GM21423 (cell line): ENCODE measurements at regions not wholly inside any gene's neighbourhood (a gene's known extent, or its start where the extent isn't known, plus 50 kb on each side); places are given as distances from the start of the nearest gene placed in this dataset.

Source experiments
- ATAC-seq: cut with Tn5 transposase; IDR thresholded peaks from one replicate; pipeline ENCODE4 v1.9.1; 2021; ENCODE audit warnings: mild to moderate bottlenecking, moderate library complexity; ENCODE audit not compliant: unreplicated experiment

DNA sequence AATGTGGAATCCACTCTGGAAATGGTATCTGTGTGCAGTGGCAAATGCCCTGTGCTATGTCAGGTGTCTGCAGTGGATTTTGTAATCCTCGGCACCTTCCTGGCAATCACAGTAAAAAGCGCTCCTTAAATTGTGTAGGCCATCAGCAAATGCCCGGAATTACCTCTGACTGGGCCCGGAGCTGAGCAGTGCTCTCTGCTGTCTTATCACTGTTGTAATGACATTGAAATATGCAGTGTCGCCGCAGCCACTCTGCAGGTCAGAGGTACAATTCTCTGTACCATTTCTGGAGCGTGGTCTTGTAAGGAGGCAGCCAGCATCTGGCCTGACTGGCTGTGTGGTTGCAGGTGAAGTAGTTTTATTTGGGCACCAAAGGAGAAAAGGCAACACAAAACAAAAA lies 416.4 kb upstream of the MKI67 start:
- no peak for ATAC-seq

DNA sequence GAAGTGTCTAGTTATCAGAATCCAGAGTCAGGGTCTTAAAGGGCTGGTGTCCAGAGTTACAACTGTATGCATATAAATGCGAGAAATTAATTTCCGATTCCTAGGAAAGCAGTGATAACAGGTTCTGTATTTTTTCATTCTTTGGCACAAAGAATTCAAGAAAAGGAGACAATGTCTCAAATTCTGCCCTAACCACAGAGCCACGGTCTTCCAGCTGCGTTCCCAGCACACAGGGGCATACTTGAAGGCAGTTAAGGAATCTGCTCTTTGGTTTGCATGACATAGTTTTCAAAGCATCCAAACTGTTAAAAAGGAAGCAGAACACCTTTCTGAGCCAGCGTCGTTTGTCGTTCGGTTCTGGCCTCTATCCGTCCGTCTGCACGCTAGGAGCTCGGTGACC lies 416.9 kb upstream of the MKI67 start:
- no peak for ATAC-seq

- ATAC-seq, result no peak
Measured at GRCh38 chr10:128545216-128545615, 419.0 kb upstream of the MKI67 start.

GRCh38 chr10:128546651-128547165 lies 420.5 kb upstream of the MKI67 start:
- no peak for ATAC-seq

- no peak for ATAC-seq
Measured at GRCh38 chr10:128549101-128549608, 422.9 kb upstream of the MKI67 start.

- no peak for ATAC-seq
Measured at GRCh38 chr10:128550045-128550444, 423.8 kb upstream of the MKI67 start.

- no peak for ATAC-seq
Measured at GRCh38 chr10:128551475-128551874, 425.3 kb upstream of the MKI67 start.

DNA sequence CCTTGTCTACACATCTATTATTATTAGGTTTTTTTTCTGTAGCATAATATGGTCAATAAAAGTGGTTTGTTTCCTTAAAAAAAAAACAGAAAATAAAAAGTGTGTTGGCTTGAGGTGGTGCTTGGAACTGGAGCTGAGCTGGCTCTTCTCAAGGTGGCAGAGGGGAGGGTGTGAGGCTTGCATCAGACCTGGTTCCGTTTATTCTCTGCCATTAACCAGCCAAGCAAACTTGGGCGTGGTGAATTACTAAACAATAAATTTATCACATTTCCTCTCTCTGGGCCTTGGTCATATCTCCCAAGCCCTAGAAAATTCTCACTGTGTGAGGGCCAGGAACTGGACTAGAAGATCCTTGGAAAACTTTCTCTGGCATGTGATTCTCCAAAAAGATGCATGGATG lies 427.5 kb upstream of the MKI67 start:
- no peak for ATAC-seq

DNA sequence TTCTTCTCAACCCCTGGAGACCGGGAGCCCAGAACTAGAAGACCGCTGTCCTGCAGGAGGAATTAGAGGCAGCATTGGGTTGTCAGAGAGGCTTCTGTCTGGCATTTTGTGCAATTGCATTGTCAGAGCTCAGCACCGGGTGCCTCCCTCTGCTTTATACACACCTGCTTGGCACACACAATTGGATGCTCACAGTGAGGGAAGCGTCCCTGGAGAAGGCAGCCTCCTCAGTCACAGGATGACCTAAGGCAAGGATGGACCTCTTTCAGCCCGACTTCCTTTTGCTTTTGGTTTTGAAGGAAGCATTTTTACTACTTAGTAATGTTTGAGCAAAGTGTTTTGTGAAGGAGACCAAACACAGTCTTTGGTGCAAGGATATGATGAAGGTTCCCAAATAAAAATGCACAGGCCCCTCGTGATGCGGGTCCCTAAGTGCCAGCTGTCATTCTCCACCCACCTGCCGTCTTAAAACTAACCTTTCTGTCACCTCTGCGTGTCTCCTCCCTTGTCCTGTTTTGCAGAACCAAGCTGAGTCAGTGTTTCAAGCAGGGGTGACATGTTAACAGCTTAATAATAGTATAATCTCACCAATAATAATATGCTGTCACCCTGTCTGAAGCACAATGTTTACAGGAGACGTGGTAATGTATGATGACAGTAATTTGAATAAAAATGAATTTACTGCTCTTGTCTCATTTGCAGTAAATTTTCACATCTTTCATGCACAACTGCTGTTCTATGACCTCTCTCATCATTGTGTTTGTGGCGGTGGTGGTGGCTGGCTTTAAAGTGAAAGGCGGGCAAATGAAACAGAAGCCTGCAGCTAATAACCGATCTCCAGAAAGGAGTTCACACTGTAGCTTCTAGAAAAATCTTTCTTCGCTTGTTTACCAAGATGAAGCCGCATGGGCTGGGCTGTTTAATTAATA lies 430.2 kb upstream of the MKI67 start:
- no peak for ATAC-seq

DNA sequence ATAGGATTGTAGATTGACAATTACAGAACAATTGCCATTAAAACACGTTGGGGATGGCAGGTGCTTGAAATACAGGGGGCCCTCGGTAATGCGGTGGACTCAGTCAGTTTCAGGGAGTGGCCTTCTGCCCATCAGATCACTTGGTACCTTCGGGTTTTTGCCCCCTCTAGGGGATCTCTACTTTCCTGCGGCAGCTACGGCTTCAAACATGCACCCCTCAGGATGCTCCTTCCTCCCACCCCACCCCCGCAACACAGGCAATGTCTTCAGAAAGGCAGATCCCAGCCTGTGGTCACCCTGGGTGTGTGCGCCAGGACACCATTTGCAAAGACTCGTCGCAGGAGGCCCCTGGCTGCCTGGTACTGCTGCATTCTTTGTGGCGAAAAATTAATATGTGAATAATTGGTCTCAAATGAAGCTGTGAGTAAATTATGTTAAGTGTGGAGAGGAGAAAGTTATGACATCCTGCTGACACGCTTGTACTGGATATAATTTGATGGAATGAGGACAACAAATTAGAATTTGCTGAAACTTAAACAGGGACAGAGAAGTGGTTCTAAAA lies 431.0 kb upstream of the MKI67 start:
- no peak for ATAC-seq

DNA sequence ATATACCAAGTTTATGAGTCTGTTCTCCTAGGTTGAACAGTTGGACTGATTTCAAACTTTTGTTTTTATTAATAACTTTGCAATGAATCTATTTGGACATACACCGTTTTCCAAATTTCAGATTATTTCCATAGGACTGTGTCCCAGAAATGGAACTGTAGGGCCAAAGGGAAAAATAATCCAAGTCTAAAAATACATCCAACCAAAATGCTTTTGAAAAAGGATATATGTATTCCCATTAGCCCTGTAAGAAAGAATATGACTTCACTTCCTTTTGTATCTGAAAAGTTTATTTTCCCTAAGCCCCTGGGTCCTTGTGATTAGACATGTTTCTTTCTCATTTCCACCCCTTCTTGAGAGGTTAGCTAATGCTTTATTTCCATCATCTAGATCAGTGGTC lies 434.2 kb upstream of the MKI67 start:
- ATAC-seq, result no peak

DNA sequence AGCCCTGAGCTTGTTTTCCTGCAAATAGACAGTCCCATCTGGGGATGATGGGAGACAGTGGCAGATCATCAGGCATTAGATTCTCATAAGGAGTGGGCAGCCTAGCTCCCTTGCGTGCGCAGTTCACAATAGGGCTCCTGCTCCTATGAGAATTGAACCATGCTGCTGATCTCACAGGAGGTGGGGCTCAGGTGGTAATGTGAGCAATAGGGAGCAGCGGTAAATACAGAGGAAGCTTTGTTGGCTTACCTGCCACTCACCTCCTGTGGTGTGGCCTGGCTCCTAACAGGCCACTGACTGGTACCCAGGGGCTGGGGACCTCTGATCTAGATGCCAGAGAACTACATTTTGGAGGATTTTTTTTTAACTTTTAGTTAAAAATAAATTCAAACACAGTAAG lies 434.8 kb upstream of the MKI67 start:
- no peak for ATAC-seq

DNA sequence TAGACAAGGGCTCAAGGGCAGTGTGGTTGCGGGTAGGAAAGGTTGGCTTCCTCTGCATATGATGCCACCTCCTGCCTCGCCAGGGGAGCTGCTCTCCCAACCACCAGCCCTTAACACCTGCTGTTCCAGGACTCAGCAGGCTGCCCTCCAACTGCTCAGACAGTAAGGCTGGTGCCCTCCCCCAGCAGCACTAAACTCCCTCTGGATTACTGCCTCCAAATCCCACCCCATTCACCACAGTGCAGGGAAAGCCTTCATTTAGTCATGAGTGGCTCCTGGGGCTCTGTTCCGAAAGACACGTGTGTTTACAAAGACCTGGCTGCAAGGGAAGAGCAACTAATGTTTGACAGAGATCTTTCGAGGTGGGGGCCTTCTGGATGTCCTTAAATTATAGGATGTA lies 437.2 kb upstream of the MKI67 start:
- ATAC-seq, result no peak

GRCh38 chr10:128563904-128564303 lies 437.7 kb upstream of the MKI67 start:
- no peak for ATAC-seq

DNA sequence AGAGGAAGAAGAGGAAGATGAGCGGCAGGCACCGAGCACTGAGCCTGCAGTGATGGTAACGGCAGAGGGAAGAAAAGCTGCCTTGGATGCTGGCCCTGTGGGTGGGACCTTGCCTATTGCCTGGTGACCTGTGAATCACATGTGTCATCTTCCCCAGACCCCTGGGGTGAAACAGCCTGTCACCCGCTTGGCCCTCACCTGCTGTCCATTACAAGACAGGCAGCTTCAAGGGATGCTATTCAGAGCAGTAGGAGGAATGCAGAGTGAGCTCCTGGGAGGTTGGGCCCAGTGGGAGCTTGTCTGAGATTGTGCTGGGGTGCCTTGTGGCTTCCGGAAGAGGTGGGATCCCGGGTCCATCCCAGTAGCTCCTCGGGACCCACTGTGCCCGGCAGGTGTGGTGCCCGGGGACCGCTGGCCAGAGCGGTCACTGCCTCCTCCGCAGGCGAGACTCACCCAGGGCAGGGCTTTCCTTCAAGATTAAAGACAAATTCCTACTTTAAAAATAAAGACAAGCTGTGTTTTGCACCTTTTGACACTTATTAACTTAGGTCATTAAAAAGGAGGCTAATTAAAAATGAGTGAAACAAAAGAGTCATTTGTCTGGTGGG lies 440.2 kb upstream of the MKI67 start:
- no peak for ATAC-seq

DNA sequence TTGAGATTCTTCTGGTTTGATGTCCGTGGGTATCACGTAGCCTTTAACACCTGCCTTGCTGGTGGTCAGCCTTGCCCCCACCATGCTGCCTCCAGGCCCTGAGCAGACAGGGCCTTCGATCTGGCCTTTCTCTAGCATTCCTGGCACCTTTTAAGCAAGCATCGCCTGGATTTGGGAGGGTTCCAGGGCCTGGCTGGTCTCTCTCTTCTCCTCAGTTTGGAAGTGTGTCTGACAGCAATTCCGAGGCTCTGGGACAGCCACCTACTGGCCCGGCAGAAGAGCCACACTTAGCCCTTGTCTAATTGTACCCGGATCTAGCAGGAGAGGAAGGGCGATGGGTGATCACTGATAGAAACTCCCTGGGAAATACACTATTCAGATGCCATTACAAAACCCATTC lies 441.3 kb upstream of the MKI67 start:
- ATAC-seq, result no peak

- no peak for ATAC-seq
Measured at GRCh38 chr10:128568041-128568440, 441.8 kb upstream of the MKI67 start.

- no peak for ATAC-seq
Measured at GRCh38 chr10:128568491-128568890, 442.3 kb upstream of the MKI67 start.

GRCh38 chr10:128568990-128569945 lies 443.0 kb upstream of the MKI67 start:
- ATAC-seq, result no peak

- ATAC-seq, result no peak
Measured at GRCh38 chr10:128570319-128570995, 444.2 kb upstream of the MKI67 start.
